ENCODE measurements at regions not wholly inside any gene's neighbourhood (a gene's known extent, or its start where the extent isn't known, plus 50 kb on each side); places are given as distances from the start of the nearest gene placed in this dataset.

- H3K27me3 ChIP-seq (ENCODE audit: control insufficient read depth in 1 of 2, insufficient read depth in 2 of 2, low read length in 2 of 2): no peaks in the 10 kb centered on the region
- TF ChIP-seq CTCF (IDR thresholded peaks at IDR 0.05): no peak
- Mint-ChIP-seq H3K4me3 (no peak overlapping the region), H3K27ac (no peak overlapping the region), H3K36me3 (ENCODE audit: low read depth) (no peaks in the 10 kb centered on the region), H3K4me1 (ENCODE audit: low read depth) (no peaks in the 10 kb centered on the region), H3K27me3 (peaks cover 24% of the 10 kb centered on the region), H3K9me3 (no peaks in the 10 kb centered on the region)
- no peaks in the 10 kb centered on the region for H3K4me1 ChIP-seq (ENCODE audit: insufficient read depth, low read length)
- peaks cover 0 to 5% of the 10 kb centered on the region in 2 experiments for H3K9me3 ChIP-seq (ENCODE audit: control insufficient read depth in 1 of 2, insufficient read depth in 1 of 2, low read length in 2 of 2)
- intact Hi-C loops (cut with DNase I, micrococcal nuclease): no loop called here
- H3K36me3 ChIP-seq (ENCODE audit: insufficient read depth, low read length): no peaks in the 10 kb centered on the region
- CTCF ChIA-PET: no interaction called here
- POLR2A ChIA-PET: no interaction called here
- no peak overlapping the region for H3K27ac ChIP-seq (ENCODE audit: low read depth in 1 of 2, low read length in 2 of 2)
- no peak for DNase-seq
- ATAC-seq (ENCODE audit: poor library complexity): no peak
- no peak overlapping the region for H3K4me3 ChIP-seq (ENCODE audit: low read length)
These were observed 253.3 kb upstream of the SMARCA2 start for GRCh38 chr9:1761807-1762206.

- no peaks in the 10 kb centered on the region for H3K36me3 Mint-ChIP-seq (ENCODE audit: low read depth)
- Histone ChIP-seq H3K4me3 (ENCODE audit: low read length) (no peak overlapping the region), H3K36me3 (ENCODE audit: insufficient read depth, low read length) (no peaks in the 10 kb centered on the region), H3K9me3 (ENCODE audit: control insufficient read depth in 1 of 2, insufficient read depth in 1 of 2, low read length in 2 of 2) (no peaks in the 10 kb centered on the region), H3K4me1 (ENCODE audit: insufficient read depth, low read length) (no peaks in the 10 kb centered on the region), H3K27ac (ENCODE audit: low read depth in 1 of 2, low read length in 2 of 2) (no peak overlapping the region), H3K27me3 (ENCODE audit: control insufficient read depth in 1 of 2, insufficient read depth in 2 of 2, low read length in 2 of 2) (peaks cover 0 to 6% of the 10 kb centered on the region in 2 experiments)
- peaks cover 4% of the 10 kb centered on the region for H3K9me3 Mint-ChIP-seq
- intact Hi-C loops (cut with DNase I, micrococcal nuclease): no loop called here
- no peak overlapping the region for H3K27ac Mint-ChIP-seq
- POLR2A ChIA-PET: no interaction called here
- no peaks in the 10 kb centered on the region for H3K4me1 Mint-ChIP-seq (ENCODE audit: low read depth)
- ATAC-seq (ENCODE audit: poor library complexity): no peak
- CTCF ChIA-PET: no interaction called here
- H3K27me3 Mint-ChIP-seq: peaks cover 43% of the 10 kb centered on the region
- no peak for TF ChIP-seq CTCF (IDR thresholded peaks at IDR 0.05)
- H3K4me3 Mint-ChIP-seq: no peak overlapping the region
- DNase-seq: no peak
These were observed 249.1 kb upstream of the SMARCA2 start for GRCh38 chr9:1766042-1766441.

GRCh38 chr9:1768561-1768960, 246.6 kb upstream of the SMARCA2 start:
- ATAC-seq (ENCODE audit: poor library complexity): no peak
- no peak for TF ChIP-seq CTCF (IDR thresholded peaks at IDR 0.05)
- ChIA-PET CTCF (no interaction called here), POLR2A (no interaction called here)
- intact Hi-C loops (cut with DNase I, micrococcal nuclease): no loop called here
- no peak for DNase-seq
- Mint-ChIP-seq H3K36me3 (ENCODE audit: low read depth) (no peaks in the 10 kb centered on the region), H3K27ac (no peak overlapping the region), H3K4me1 (ENCODE audit: low read depth) (no peaks in the 10 kb centered on the region), H3K27me3 (peaks cover 55% of the 10 kb centered on the region), H3K4me3 (no peak overlapping the region), H3K9me3 (peaks cover 5% of the 10 kb centered on the region)
- no peak overlapping the region for H3K27ac ChIP-seq (ENCODE audit: low read depth in 1 of 2, low read length in 2 of 2)
- H3K36me3 ChIP-seq (ENCODE audit: insufficient read depth, low read length): no peaks in the 10 kb centered on the region
- peaks cover 0 to 8% of the 10 kb centered on the region in 2 experiments for H3K9me3 ChIP-seq (ENCODE audit: control insufficient read depth in 1 of 2, insufficient read depth in 1 of 2, low read length in 2 of 2)
- H3K4me3 ChIP-seq (ENCODE audit: low read length): no peak overlapping the region
- peaks cover 0 to 6% of the 10 kb centered on the region in 2 experiments for H3K27me3 ChIP-seq (ENCODE audit: control insufficient read depth in 1 of 2, insufficient read depth in 2 of 2, low read length in 2 of 2)
- H3K4me1 ChIP-seq (ENCODE audit: insufficient read depth, low read length): no peaks in the 10 kb centered on the region
